Neural progenitor cell (in vitro differentiated cells): ENCODE measurements at regions not wholly inside any gene's neighbourhood (a gene's known extent, or its start where the extent isn't known, plus 50 kb on each side); places are given as distances from the start of the nearest gene placed in this dataset.

Source experiments
- DNase-seq: peaks from one replicate; pipeline ENCODE4 v3.0.0-alpha.2; 2016; ENCODE audit warnings: low spot score
- H2AFZ ChIP-seq: fragments of 200-600 bp; sonication (generic); replicated peaks from 2 replicates; pipeline ENCODE4 v1.6.1; 2016; ENCODE audit warnings: antibody characterized with exemption
- H3F3A ChIP-seq: fragments of 200-600 bp; sonication (generic); 2 replicates; pipeline ENCODE4 v1.6.1; 2016; ENCODE audit warnings: antibody characterized with exemption, low read depth
- H3K27ac ChIP-seq: fragments of 200-600 bp; sonication (generic); 2 replicates; pipeline ENCODE4 v1.5.1; 2016; ENCODE audit warnings: mild to moderate bottlenecking
- H3K27me3 ChIP-seq: fragments of 200-600 bp; sonication (generic); 2 replicates; pipeline ENCODE4 v1.6.1; 2016; ENCODE audit warnings: mild to moderate bottlenecking, moderate library complexity
- H3K36me3 ChIP-seq: fragments of 200-600 bp; sonication (generic); 2 replicates; pipeline ENCODE4 v1.5.1; 2016
- H3K4me1 ChIP-seq: fragments of 200-600 bp; sonication (generic); 2 replicates; pipeline ENCODE4 v1.6.1; 2016; ENCODE audit warnings: mixed run types
- H3K4me2 ChIP-seq: fragments of 200-600 bp; sonication (generic); 2 replicates; pipeline ENCODE4 v1.6.1; 2016
- H3K4me3 ChIP-seq: fragments of 200-600 bp; sonication (generic); 2 replicates; pipeline ENCODE4 v1.5.1; 2016
- H3K79me2 ChIP-seq: fragments of 200-600 bp; sonication (generic); 2 replicates; pipeline ENCODE4 v1.6.1; 2016; ENCODE audit warnings: low read depth
- H3K9ac ChIP-seq: fragments of 200-600 bp; sonication (generic); 2 replicates; pipeline ENCODE4 v1.6.1; 2016
- H3K9me3 ChIP-seq: fragments of 200-600 bp; sonication (generic); 2 replicates; pipeline ENCODE4 v1.5.1; 2016; ENCODE audit warnings: low read depth
- H4K20me1 ChIP-seq: fragments of 200-600 bp; sonication (generic); 2 replicates; pipeline ENCODE4 v1.6.1; 2016; ENCODE audit warnings: low read depth
- H3K27ac Mint-ChIP-seq: 3 replicates; pipeline ENCODE4 v1.8.0; 2021; ENCODE audit warnings: mixed read lengths
- H3K27me3 Mint-ChIP-seq: 2 replicates; pipeline ENCODE4 v1.8.0; 2022; ENCODE audit warnings: low read depth, mild to moderate bottlenecking, inconsistent platforms, moderate library complexity, mixed read lengths; ENCODE audit not compliant: insufficient read depth
- H3K36me3 Mint-ChIP-seq: 3 replicates; pipeline ENCODE4 v1.8.0; 2021; ENCODE audit warnings: mixed read lengths
- H3K4me1 Mint-ChIP-seq: 3 replicates; pipeline ENCODE4 v1.8.0; 2021; ENCODE audit warnings: mixed read lengths
- H3K4me3 Mint-ChIP-seq: 3 replicates; pipeline ENCODE4 v1.8.0; 2021; ENCODE audit warnings: mild to moderate bottlenecking, moderate library complexity, mixed read lengths
- H3K9me3 Mint-ChIP-seq: 3 replicates; pipeline ENCODE4 v1.8.0; 2020; ENCODE audit warnings: mixed read lengths
- CTCF ChIP-seq: fragments of 200-600 bp; sonication (generic); IDR thresholded peaks from 2 replicates; pipeline ENCODE4 v1.5.1; 2017; ENCODE audit warnings: antibody characterized with exemption, mild to moderate bottlenecking
- EZH2 ChIP-seq: fragments of 200-600 bp; sonication (generic); IDR thresholded peaks from 2 replicates; pipeline ENCODE4 v1.6.1; 2017; ENCODE audit warnings: antibody characterized with exemption, mild to moderate bottlenecking, moderate library complexity
- EZH2phosphoT487 ChIP-seq: fragments of 200-600 bp; sonication (generic); IDR thresholded peaks from 2 replicates; pipeline ENCODE4 v1.6.1; 2017; ENCODE audit warnings: antibody characterized with exemption

GRCh38 chr13:30026093-30026492 is 175.7 kb upstream of the UBL3 start:
- no peak overlapping the region for H3K9ac ChIP-seq
- H3K27me3 Mint-ChIP-seq, result peaks cover 16% of the 10 kb centered on the region
- H3K9me3 Mint-ChIP-seq, result no peaks in the 10 kb centered on the region
- no peaks in the 10 kb centered on the region for H3K9me3 ChIP-seq
- H3K4me1 Mint-ChIP-seq, result peaks cover 23% of the 10 kb centered on the region
- no peak overlapping the region for H3K4me3 ChIP-seq
- no peaks in the 10 kb centered on the region for H3K79me2 ChIP-seq
- no peaks in the 10 kb centered on the region for H3F3A ChIP-seq
- H3K36me3 ChIP-seq, result no peaks in the 10 kb centered on the region
- no peaks in the 10 kb centered on the region for H3K27me3 ChIP-seq
- no peak for DNase-seq
- H4K20me1 ChIP-seq, result no peaks in the 10 kb centered on the region
- H3K36me3 Mint-ChIP-seq, result no peaks in the 10 kb centered on the region
- no peaks in the 10 kb centered on the region for H3K4me1 ChIP-seq
- TF ChIP-seq CTCF, result no peak
- no peak for TF ChIP-seq EZH2
- TF ChIP-seq EZH2phosphoT487, result no peak
- H3K4me2 ChIP-seq, result no peak overlapping the region
- H3K27ac Mint-ChIP-seq, result no peak overlapping the region
- H3K4me3 Mint-ChIP-seq, result no peak overlapping the region
- no peak overlapping the region for H2AFZ ChIP-seq
- no peak overlapping the region for H3K27ac ChIP-seq

GRCh38 chr13:30025351-30025750 is 174.9 kb upstream of the UBL3 start:
- H3K4me3 Mint-ChIP-seq, result no peak overlapping the region
- Histone ChIP-seq H3K79me2 (no peaks in the 10 kb centered on the region), H3K36me3 (no peaks in the 10 kb centered on the region), H3F3A (no peaks in the 10 kb centered on the region), H3K4me3 (no peak overlapping the region), H4K20me1 (no peaks in the 10 kb centered on the region), H3K27ac (no peak overlapping the region), H2AFZ (no peak overlapping the region), H3K27me3 (no peaks in the 10 kb centered on the region), H3K9ac (no peak overlapping the region), H3K4me2 (no peak overlapping the region), H3K4me1 (no peaks in the 10 kb centered on the region), H3K9me3 (no peaks in the 10 kb centered on the region)
- H3K27me3 Mint-ChIP-seq, result peaks cover 14% of the 10 kb centered on the region
- TF ChIP-seq CTCF (no peak), EZH2phosphoT487 (no peak), EZH2 (no peak)
- H3K4me1 Mint-ChIP-seq, result peaks cover 27% of the 10 kb centered on the region
- H3K27ac Mint-ChIP-seq, result no peak overlapping the region
- no peaks in the 10 kb centered on the region for H3K9me3 Mint-ChIP-seq
- no peaks in the 10 kb centered on the region for H3K36me3 Mint-ChIP-seq
- no peak for DNase-seq

GRCh38 chr13:30024125-30024865 is 173.9 kb upstream of the UBL3 start:
- peaks cover 14% of the 10 kb centered on the region for H3K27me3 Mint-ChIP-seq
- no peaks in the 10 kb centered on the region for H3K36me3 Mint-ChIP-seq
- no peaks in the 10 kb centered on the region for H3K9me3 ChIP-seq
- no peak for DNase-seq
- H3K27me3 ChIP-seq, result no peaks in the 10 kb centered on the region
- H3K4me1 Mint-ChIP-seq, result peaks cover 38% of the 10 kb centered on the region
- H4K20me1 ChIP-seq, result no peaks in the 10 kb centered on the region
- peaks cover 8% of the 10 kb centered on the region for H3K4me1 ChIP-seq
- H3K79me2 ChIP-seq, result no peaks in the 10 kb centered on the region
- peaks cover 3% of the 10 kb centered on the region for H3F3A ChIP-seq
- H3K36me3 ChIP-seq, result no peaks in the 10 kb centered on the region
- no peak overlapping the region for H3K4me3 Mint-ChIP-seq
- H2AFZ ChIP-seq, result no peak overlapping the region
- no peak overlapping the region for H3K27ac ChIP-seq
- no peak overlapping the region for H3K4me2 ChIP-seq
- no peak overlapping the region for H3K4me3 ChIP-seq
- no peak for TF ChIP-seq EZH2
- no peak for TF ChIP-seq CTCF
- TF ChIP-seq EZH2phosphoT487, result no peak
- no peak overlapping the region for H3K9ac ChIP-seq
- H3K27ac Mint-ChIP-seq, result no peak overlapping the region
- no peaks in the 10 kb centered on the region for H3K9me3 Mint-ChIP-seq
